ENCODE measurements at regions not wholly inside any gene's neighbourhood (a gene's known extent, or its start where the extent isn't known, plus 50 kb on each side); places are given as distances from the start of the nearest gene placed in this dataset.
A peak's percentile ranks its signal among the peaks of the same experiment; 100 is the strongest.

- 87 to 92% methylated on average over 9 of the region's 9 CpGs for WGBS, 2 donors
- Histone ChIP-seq H3K4me1 (no peaks in the 10 kb centered on the region), H3K4me3 (no peak overlapping the region), H3K36me3 (no peaks in the 10 kb centered on the region), H3K27me3 (no peaks in the 10 kb centered on the region), H3K9me3 (no peaks in the 10 kb centered on the region), H3K27ac (no peak overlapping the region)
- no peak for TF ChIP-seq EP300 (IDR thresholded peaks at IDR 0.05)
- TF ChIP-seq POLR2AphosphoS5 (IDR thresholded peaks at IDR 0.05), result no peak
- no peak for TF ChIP-seq POLR2A (IDR thresholded peaks at IDR 0.05)
- no peak for TF ChIP-seq CTCF (IDR thresholded peaks at IDR 0.05)
- DNase-seq, result no peak
- no peak for ATAC-seq (ENCODE audit: low FRiP score in 2 of 2)
These were observed 839.3 kb upstream of the CTNND2 start for GRCh38 chr5:12743582-12743981.

GRCh38 chr5:12730354-12730753 lies 826.1 kb upstream of the CTNND2 start:
- Histone ChIP-seq H3K4me1 (no peaks in the 10 kb centered on the region), H3K27ac (no peak overlapping the region), H3K27me3 (no peaks in the 10 kb centered on the region), H3K36me3 (no peaks in the 10 kb centered on the region), H3K4me3 (no peak overlapping the region), H3K9me3 (peaks cover 0 to 7% (median 2%) of the 10 kb centered on the region in 4 donors)
- no peak for TF ChIP-seq POLR2AphosphoS5 (IDR thresholded peaks at IDR 0.05)
- TF ChIP-seq CTCF (IDR thresholded peaks at IDR 0.05), result no peak
- TF ChIP-seq POLR2A (IDR thresholded peaks at IDR 0.05), result no peak
- no peak for TF ChIP-seq EP300 (IDR thresholded peaks at IDR 0.05)
- WGBS, 2 donors, result 92 to 94% methylated on average over 1 of the region's 1 CpG
- DNase-seq (no peak), ATAC-seq (ENCODE audit: low FRiP score in 2 of 2) (no peak)

GRCh38 chr5:12716664-12717063 lies 812.4 kb upstream of the CTNND2 start:
- no peak overlapping the region for H3K27ac ChIP-seq
- no peak for TF ChIP-seq EP300 (IDR thresholded peaks at IDR 0.05)
- TF ChIP-seq CTCF (IDR thresholded peaks at IDR 0.05), result no peak
- no peak for TF ChIP-seq POLR2AphosphoS5 (IDR thresholded peaks at IDR 0.05)
- no peak for TF ChIP-seq POLR2A (IDR thresholded peaks at IDR 0.05)

GRCh38 chr5:12707560-12707959 lies 803.3 kb upstream of the CTNND2 start:
- H3K27me3 ChIP-seq, result no peaks in the 10 kb centered on the region
- no peaks in the 10 kb centered on the region for H3K9me3 ChIP-seq
- H3K4me3 ChIP-seq, result no peak overlapping the region
- no peak for DNase-seq
- ATAC-seq (ENCODE audit: low FRiP score in 2 of 2), result no peak
- H3K4me1 ChIP-seq, result no peaks in the 10 kb centered on the region
- TF ChIP-seq EP300 (IDR thresholded peaks at IDR 0.05) (no peak), CTCF (IDR thresholded peaks at IDR 0.05) (no peak), POLR2AphosphoS5 (IDR thresholded peaks at IDR 0.05) (no peak), POLR2A (IDR thresholded peaks at IDR 0.05) (no peak)
- H3K27ac ChIP-seq, result no peak overlapping the region
- H3K36me3 ChIP-seq, result no peaks in the 10 kb centered on the region

More at GRCh38 chr5:12716664-12717063, 812.4 kb upstream of the CTNND2 start:
- ATAC-seq (ENCODE audit: low FRiP score in 2 of 2) (peak in 1 of 2 donors; percentile 23), DNase-seq (peak in 1 of 2 donors; percentile 34)
- WGBS, 2 donors, result 85 to 91% methylated on average over 5 of the region's 5 CpGs
- Histone ChIP-seq H3K36me3 (no peaks in the 10 kb centered on the region), H3K4me3 (no peak overlapping the region), H3K27me3 (no peaks in the 10 kb centered on the region), H3K9me3 (peaks cover 0 to 12% (median 0%) of the 10 kb centered on the region in 4 donors), H3K4me1 (no peaks in the 10 kb centered on the region)

- no peaks in the 10 kb centered on the region for H3K9me3 ChIP-seq
- no peak for TF ChIP-seq CTCF (IDR thresholded peaks at IDR 0.05)
- no peak for TF ChIP-seq EP300 (IDR thresholded peaks at IDR 0.05)
- no peaks in the 10 kb centered on the region for H3K4me1 ChIP-seq
- H3K27ac ChIP-seq, result no peak overlapping the region
- no peak for ATAC-seq (ENCODE audit: low FRiP score in 2 of 2)
- WGBS, 2 donors, result 70 to 72% methylated on average over 2 of the region's 2 CpGs
- no peaks in the 10 kb centered on the region for H3K36me3 ChIP-seq
- no peak overlapping the region for H3K4me3 ChIP-seq
- no peaks in the 10 kb centered on the region for H3K27me3 ChIP-seq
- no peak for DNase-seq
These were observed 800.7 kb upstream of the CTNND2 start for GRCh38 chr5:12704955-12705354.

Measured in upper lobe of left lung (tissue), 6 donors.